B cell (primary cell): ENCODE measurements at regions not wholly inside any gene's neighbourhood (a gene's known extent, or its start where the extent isn't known, plus 50 kb on each side); places are given as distances from the start of the nearest gene placed in this dataset.

Experiments
- ATAC-seq: fragments of 200-7000 bp; cut with Tn5 transposase; one replicate; pipeline ENCODE4 v1.10.0; 2021; ENCODE audit warnings: low read depth, mild to moderate bottlenecking, moderate number of reproducible peaks, moderate library complexity
- CTCF ChIA-PET: fragments of 350-600 bp; sonication (Branson Sonifier 250); formaldehyde crosslinking; loops from one replicate; lab custom pipeline; 2021; ENCODE audit warnings: antibody characterized with exemption, inconsistent platforms; lab: Charles Lee
- POLR2A ChIA-PET: fragments of 350-600 bp; sonication (Branson Sonifier 250); formaldehyde crosslinking; loops from one replicate; lab custom pipeline; 2021; ENCODE audit warnings: antibody characterized with exemption; lab: Charles Lee
- DNase-seq: peaks from one replicate; pipeline ENCODE4 v3.0.0; 2013
- H2AFZ ChIP-seq: 2 replicates; pipeline ENCODE4 v1.6.1; 2012; ENCODE audit warnings: mild to moderate bottlenecking, low read depth, low read length; ENCODE audit not compliant: insufficient read depth, poor library complexity, severe bottlenecking
- H3K27ac ChIP-seq, 2 donors: 1 replicate in 1 of 2; 2 replicates in 1 of 2; pipeline ENCODE4 v1.5.1; 2012 to 2013; ENCODE audit warnings: low read length in 2 of 2, mild to moderate bottlenecking in 2 of 2, moderate library complexity in 1 of 2
- H3K27me3 ChIP-seq, 4 experiments: fragments of 200-600 bp in 1 of 4; sonication (generic) in 1 of 4; replicated peaks in 1 of 4; 1 replicate in 2 of 4; 2 replicates in 2 of 4; pipeline versions ENCODE4 v1.6.1 to v1.7.0; 2013 to 2016; ENCODE audit warnings: low read length in 3 of 4, mild to moderate bottlenecking in 2 of 4, mixed read lengths in 1 of 4, moderate library complexity in 1 of 4; ENCODE audit not compliant: insufficient read depth in 4 of 4, control insufficient read depth in 3 of 4; ENCODE audit errors: control extremely low read depth in 1 of 4
- H3K36me3 ChIP-seq, 2 experiments: replicated peaks in 1 of 2; 1 replicate in 1 of 2; 2 replicates in 1 of 2; pipeline versions ENCODE4 v1.6.1 to v1.7.1; 2013; ENCODE audit warnings: low read length in 1 of 2; ENCODE audit not compliant: insufficient read depth in 2 of 2, control insufficient read depth in 1 of 2; ENCODE audit errors: control extremely low read depth in 1 of 2, extremely low read depth in 1 of 2
- H3K4me1 ChIP-seq, 2 donors: fragments of 200-600 bp in 1 of 2; sonication (generic) in 1 of 2; 1 replicate in 1 of 2; 2 replicates in 1 of 2; pipeline versions ENCODE4 v1.5.1 to v1.6.1; 2013 to 2017; ENCODE audit warnings: low read length in 2 of 2; ENCODE audit not compliant: control insufficient read depth in 2 of 2, insufficient read depth in 2 of 2
- H3K4me2 ChIP-seq: replicated peaks from 2 replicates; pipeline ENCODE3; 2012; ENCODE audit warnings: mild to moderate bottlenecking, low read depth, low read length; ENCODE audit not compliant: poor library complexity, severe bottlenecking
- H3K4me3 ChIP-seq, 5 experiments: fragments of 200-600 bp in 1 of 5; sonication (generic) in 1 of 5; 1 replicate in 3 of 5; 2 replicates in 2 of 5; pipeline versions ENCODE4 v1.5.1 to v1.7.0; 2011 to 2016; ENCODE audit warnings: low read length in 4 of 5, mild to moderate bottlenecking in 4 of 5, low read depth in 2 of 5, control low read depth in 1 of 5, moderate library complexity in 1 of 5; ENCODE audit not compliant: insufficient read depth in 1 of 5; ENCODE audit errors: control extremely low read depth in 1 of 5, extremely low read depth in 1 of 5
- H3K79me2 ChIP-seq: fragments of 200-600 bp; sonication (generic); one replicate; pipeline ENCODE4 v1.6.0; 2016; ENCODE audit warnings: low read length; ENCODE audit not compliant: control insufficient read depth, insufficient read depth
- H3K9ac ChIP-seq: fragments of 200-600 bp; sonication (generic); 2 replicates; pipeline ENCODE4 v1.6.1; 2017; ENCODE audit warnings: mild to moderate bottlenecking, low read length, moderate library complexity
- H3K9me3 ChIP-seq, 3 donors: one replicate each; pipeline versions ENCODE4 v1.6.1 to v1.7.1; 2013; ENCODE audit warnings: low read length in 2 of 3; ENCODE audit not compliant: control insufficient read depth in 2 of 3, insufficient read depth in 1 of 3; ENCODE audit errors: control extremely low read depth in 1 of 3
- H4K20me1 ChIP-seq: 2 replicates; pipeline ENCODE4 v1.6.0; 2012; ENCODE audit warnings: mild to moderate bottlenecking, low read length; ENCODE audit not compliant: insufficient read depth, control insufficient read depth, poor library complexity, severe bottlenecking
- H3K27ac Mint-ChIP-seq: one replicate; pipeline ENCODE4 v1.8.0; 2021; ENCODE audit warnings: mixed read lengths
- H3K27me3 Mint-ChIP-seq: one replicate; pipeline ENCODE4 v1.8.0; 2021; ENCODE audit warnings: mixed read lengths
- H3K4me1 Mint-ChIP-seq: one replicate; pipeline ENCODE4 v1.8.0; 2021; ENCODE audit warnings: mixed read lengths
- H3K4me3 Mint-ChIP-seq: one replicate; pipeline ENCODE4 v1.8.0; 2021; ENCODE audit warnings: mixed read lengths
- H3K9me3 Mint-ChIP-seq: one replicate; pipeline ENCODE4 v1.8.0; 2022; ENCODE audit warnings: mixed read lengths; ENCODE audit not compliant: insufficient read depth
- EZH2 ChIP-seq: IDR thresholded peaks from 2 replicates; pipeline ENCODE4 v1.6.1; 2012; ENCODE audit warnings: borderline replicate concordance, low read depth, mild to moderate bottlenecking, moderate library complexity, low read length; ENCODE audit not compliant: insufficient read depth, poor library complexity, severe bottlenecking
- WGBS: methylation state at CpG from one replicate; pipeline ENCODE4 v1.1.5; 2013; ENCODE audit warnings: missing lambda C conversion rate; ENCODE audit not compliant: insufficient coverage; 5-methylcytosine and 5-hydroxymethylcytosine counted together
- intact Hi-C: fragments of 100-400 bp; cut with micrococcal nuclease; formaldehyde crosslinking; loops from one replicate; pipeline ENCODE4 v1.10.0; 2022
- TF ChIP-seq, protein P1 (sequence below): fragments of 200-600 bp; IDR thresholded peaks from one replicate; pipeline ENCODE4 v1.8.0; 2022; ENCODE audit warnings: antibody characterized with exemption, mild to moderate bottlenecking

DNA sequence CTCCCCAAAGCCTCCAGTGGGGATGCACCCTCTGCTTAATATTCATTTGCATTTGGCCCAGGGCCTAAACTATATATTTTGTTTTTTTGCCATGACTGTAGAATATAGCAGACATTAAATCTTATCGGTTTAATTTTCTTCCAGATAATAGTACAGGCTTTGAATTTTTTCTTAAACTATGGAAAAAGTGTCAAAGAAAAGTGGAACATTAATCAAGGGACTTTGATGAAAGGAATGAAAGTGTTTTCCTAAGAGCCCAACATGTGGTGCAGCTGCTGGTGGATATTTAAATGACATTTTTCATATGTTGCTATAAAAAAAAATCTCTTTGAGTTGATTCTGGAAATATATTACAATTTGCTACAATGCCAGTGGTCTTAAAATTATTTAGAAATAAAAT, 346.8 kb downstream of the CYP26B1 start:
- H2AFZ ChIP-seq, result no peak overlapping the region
- intact Hi-C loops, result no loop called here
- H3K4me3 ChIP-seq, result no peak overlapping the region
- no peak for ATAC-seq
- Mint-ChIP-seq H3K27me3 (no peaks in the 10 kb centered on the region), H3K27ac (no peak overlapping the region), H3K4me1 (no peaks in the 10 kb centered on the region), H3K4me3 (no peak overlapping the region), H3K9me3 (no peaks in the 10 kb centered on the region)
- no peak overlapping the region for H3K9ac ChIP-seq
- ChIA-PET CTCF (no interaction called here), POLR2A (no interaction called here)
- no peaks in the 10 kb centered on the region for H3K36me3 ChIP-seq
- H3K27ac ChIP-seq, result no peak overlapping the region
- H3K79me2 ChIP-seq, result no peaks in the 10 kb centered on the region
- H3K4me2 ChIP-seq, result no peak overlapping the region
- no peaks in the 10 kb centered on the region for H4K20me1 ChIP-seq
- no peak for TF ChIP-seq EZH2
- TF ChIP-seq, protein P1, sequence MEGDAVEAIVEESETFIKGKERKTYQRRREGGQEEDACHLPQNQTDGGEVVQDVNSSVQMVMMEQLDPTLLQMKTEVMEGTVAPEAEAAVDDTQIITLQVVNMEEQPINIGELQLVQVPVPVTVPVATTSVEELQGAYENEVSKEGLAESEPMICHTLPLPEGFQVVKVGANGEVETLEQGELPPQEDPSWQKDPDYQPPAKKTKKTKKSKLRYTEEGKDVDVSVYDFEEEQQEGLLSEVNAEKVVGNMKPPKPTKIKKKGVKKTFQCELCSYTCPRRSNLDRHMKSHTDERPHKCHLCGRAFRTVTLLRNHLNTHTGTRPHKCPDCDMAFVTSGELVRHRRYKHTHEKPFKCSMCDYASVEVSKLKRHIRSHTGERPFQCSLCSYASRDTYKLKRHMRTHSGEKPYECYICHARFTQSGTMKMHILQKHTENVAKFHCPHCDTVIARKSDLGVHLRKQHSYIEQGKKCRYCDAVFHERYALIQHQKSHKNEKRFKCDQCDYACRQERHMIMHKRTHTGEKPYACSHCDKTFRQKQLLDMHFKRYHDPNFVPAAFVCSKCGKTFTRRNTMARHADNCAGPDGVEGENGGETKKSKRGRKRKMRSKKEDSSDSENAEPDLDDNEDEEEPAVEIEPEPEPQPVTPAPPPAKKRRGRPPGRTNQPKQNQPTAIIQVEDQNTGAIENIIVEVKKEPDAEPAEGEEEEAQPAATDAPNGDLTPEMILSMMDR, result no peak
- H3K4me1 ChIP-seq, result no peaks in the 10 kb centered on the region
- DNase-seq, result no peak
- WGBS, result no CpG with 5 or more reads among the region's 1 CpG
- H3K27me3 ChIP-seq, result no peaks in the 10 kb centered on the region
- no peaks in the 10 kb centered on the region for H3K9me3 ChIP-seq

DNA sequence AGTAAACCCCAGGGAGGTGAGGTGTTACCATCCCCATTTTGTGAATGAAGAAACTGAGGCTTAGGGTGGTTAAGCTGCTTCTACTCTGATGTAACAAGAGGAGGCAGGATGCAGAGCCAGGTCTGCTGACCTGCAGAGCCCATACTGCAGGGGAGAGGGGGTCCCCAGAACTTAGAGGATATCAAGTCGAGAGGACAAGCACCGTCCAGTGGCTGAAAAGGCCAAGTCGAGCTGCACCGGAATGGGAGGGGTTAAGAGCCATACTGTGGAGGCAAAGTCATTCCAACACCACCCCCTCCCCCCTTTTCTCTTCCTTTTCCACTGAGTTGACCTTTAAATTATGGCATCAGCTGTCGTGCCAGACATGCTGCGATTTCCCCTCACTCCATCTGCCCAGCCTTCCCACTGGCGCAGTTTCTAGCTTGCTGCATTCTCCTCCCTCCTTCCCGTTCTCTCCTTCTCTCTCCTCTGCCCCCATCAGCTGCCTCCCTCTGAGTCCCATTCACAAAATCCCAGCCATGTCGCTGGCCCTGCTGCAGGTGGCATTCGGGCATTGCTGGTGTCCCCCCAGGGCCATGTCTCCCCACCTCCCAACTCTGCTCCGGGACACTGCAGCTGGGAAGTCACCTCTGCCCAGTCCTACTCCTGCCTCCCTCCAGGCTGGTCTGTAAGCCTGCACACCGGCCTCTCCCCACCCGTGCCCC, 346.9 kb downstream of the DYSF start:
- TF ChIP-seq, protein P1, result no peak
- TF ChIP-seq EZH2, result no peak
- DNase-seq, result no peak

More for the DNA sequence above, 346.9 kb downstream of the DYSF start:
- Mint-ChIP-seq H3K27me3 (no peaks in the 10 kb centered on the region), H3K4me1 (no peaks in the 10 kb centered on the region), H3K4me3 (no peak overlapping the region), H3K27ac (no peak overlapping the region), H3K9me3 (no peaks in the 10 kb centered on the region)
- POLR2A ChIA-PET, result no interaction called here
- Histone ChIP-seq H3K4me3 (no peak overlapping the region), H3K27me3 (no peaks in the 10 kb centered on the region), H3K79me2 (no peaks in the 10 kb centered on the region), H2AFZ (no peak overlapping the region), H3K9me3 (no peaks in the 10 kb centered on the region), H3K9ac (no peak overlapping the region), H3K4me1 (no peaks in the 10 kb centered on the region), H4K20me1 (no peaks in the 10 kb centered on the region), H3K27ac (no peak overlapping the region), H3K4me2 (no peak overlapping the region), H3K36me3 (no peaks in the 10 kb centered on the region)
- CTCF ChIA-PET, result interaction anchor here (0.7 to 1.0 kb wide), 2 partner anchors 13 to 19 kb away, joined by 5 read pairs; no protein-coding TSS in a partner anchor
- 78% methylated on average over 11 of the region's 13 CpGs for WGBS
- intact Hi-C loops, result no loop called here
- ATAC-seq, result no peak
